ENCODE measurements at regions not wholly inside any gene's neighbourhood (a gene's known extent, or its start where the extent isn't known, plus 50 kb on each side); places are given as distances from the start of the nearest gene placed in this dataset.

DNA sequence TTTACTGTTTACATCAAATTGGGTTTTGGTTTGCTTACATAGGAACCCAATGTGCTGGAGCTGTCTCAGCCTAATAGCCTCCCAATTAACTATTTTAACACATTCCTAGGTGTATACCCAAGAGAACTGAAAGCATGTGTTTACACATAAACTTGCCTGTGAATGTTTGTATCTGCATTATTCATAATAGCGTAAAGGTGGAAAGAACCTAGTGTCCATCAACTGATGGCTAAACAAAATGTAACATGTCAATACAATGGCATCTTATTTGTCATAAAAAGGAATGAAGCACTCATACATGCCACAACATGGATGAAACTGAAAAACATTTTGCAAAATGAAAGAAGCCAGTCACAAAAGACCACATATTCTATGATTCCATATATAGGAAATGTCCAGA lies 160.6 kb upstream of the EEPD1 start:
- Histone ChIP-seq H3K27me3 (ENCODE audit: insufficient read depth, insufficient read length) (no peaks in the 10 kb centered on the region), H3K4me1 (ENCODE audit: insufficient read depth, insufficient read length) (no peaks in the 10 kb centered on the region), H3K9ac (ENCODE audit: insufficient read length, low read depth) (no peak overlapping the region), H3K9me3 (ENCODE audit: insufficient read depth, low read length) (no peaks in the 10 kb centered on the region), H3K36me3 (ENCODE audit: insufficient read depth, insufficient read length, low read length) (no peaks in the 10 kb centered on the region), H3K4me3 (ENCODE audit: insufficient read length, low read depth) (no peak overlapping the region)
- DNase-seq (ENCODE audit: low read depth, low spot score): no peak
- TF ChIP-seq SUZ12 (IDR thresholded peaks at IDR 0.05; ENCODE audit: extremely low read depth, insufficient read depth, insufficient read length) (no peak), YY1 (IDR thresholded peaks at IDR 0.05; ENCODE audit: insufficient read depth, insufficient read length) (no peak)

DNA sequence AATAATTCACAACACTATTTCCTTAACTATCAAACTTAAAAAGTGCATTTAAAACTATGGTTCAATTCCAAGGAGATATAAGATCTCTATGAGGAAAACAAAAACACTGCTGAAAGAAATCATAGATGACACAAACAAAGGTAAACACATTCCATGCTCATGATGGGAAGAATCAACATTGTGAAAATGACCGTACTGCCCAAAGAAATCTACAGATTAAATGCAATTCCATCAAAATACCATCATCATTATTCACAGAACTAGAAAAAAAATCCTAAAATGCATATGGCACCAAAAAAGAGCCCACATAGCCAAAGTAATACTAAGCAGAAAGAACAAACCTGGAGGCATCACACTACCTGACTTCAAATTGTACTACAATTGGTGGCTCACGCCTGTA lies 159.9 kb upstream of the EEPD1 start:
- Histone ChIP-seq H3K9me3 (ENCODE audit: insufficient read depth, low read length) (no peaks in the 10 kb centered on the region), H3K36me3 (ENCODE audit: insufficient read depth, insufficient read length, low read length) (no peaks in the 10 kb centered on the region), H3K9ac (ENCODE audit: insufficient read length, low read depth) (no peak overlapping the region), H3K27me3 (ENCODE audit: insufficient read depth, insufficient read length) (no peaks in the 10 kb centered on the region), H3K4me3 (ENCODE audit: insufficient read length, low read depth) (no peak overlapping the region), H3K4me1 (ENCODE audit: insufficient read depth, insufficient read length) (no peaks in the 10 kb centered on the region)
- TF ChIP-seq YY1 (IDR thresholded peaks at IDR 0.05; ENCODE audit: insufficient read depth, insufficient read length): no peak
- TF ChIP-seq SUZ12 (IDR thresholded peaks at IDR 0.05; ENCODE audit: extremely low read depth, insufficient read depth, insufficient read length): no peak
- TF ChIP-seq ZNF274 (IDR thresholded peaks at IDR 0.05; ENCODE audit: low read depth, low read length): no peak
- no peak for DNase-seq (ENCODE audit: low read depth, low spot score)

DNA sequence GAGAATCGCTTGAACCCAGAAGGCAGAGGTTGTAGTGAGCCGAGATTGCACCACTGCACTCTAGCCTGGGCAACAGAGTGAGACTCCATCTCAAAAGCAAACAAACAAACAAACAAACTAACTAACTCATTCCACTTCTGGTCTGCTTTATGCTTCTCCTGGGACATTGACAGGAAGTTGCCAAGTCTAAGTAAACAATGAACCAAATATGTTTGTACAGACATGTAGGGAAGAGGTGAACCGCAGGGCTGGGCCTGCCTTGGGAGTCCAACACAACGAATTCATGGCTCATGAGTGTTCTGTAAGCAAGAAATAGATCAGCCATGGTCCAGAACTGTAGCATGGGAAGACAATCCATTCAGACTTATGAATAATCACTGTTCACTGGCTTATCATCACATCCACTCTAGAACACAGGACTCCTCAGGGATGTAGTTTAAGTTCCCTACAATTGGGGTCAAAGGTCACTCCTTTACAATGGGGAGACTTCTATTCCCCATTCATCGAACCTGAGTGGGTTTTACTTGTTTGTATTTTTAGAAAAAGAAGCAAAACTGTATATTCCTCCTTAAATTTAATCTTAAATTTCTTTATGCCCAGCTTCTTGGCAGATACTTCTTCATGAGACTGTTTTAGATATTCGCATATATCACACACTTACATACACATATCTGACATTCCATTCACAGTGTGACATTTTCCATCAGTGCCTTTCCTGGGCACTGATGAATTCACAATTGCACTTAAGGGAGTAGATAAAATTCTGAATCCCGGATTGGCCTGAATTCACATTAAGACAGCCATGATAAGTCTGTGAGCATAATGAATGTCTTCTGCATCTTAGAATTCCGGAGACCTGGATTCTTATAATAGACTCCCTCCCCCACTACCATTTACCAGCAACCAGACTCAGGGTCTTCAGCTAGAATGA lies 159.1 kb upstream of the EEPD1 start:
- no peak for TF ChIP-seq YY1 (IDR thresholded peaks at IDR 0.05; ENCODE audit: insufficient read depth, insufficient read length)
- no peak for TF ChIP-seq ZNF274 (IDR thresholded peaks at IDR 0.05; ENCODE audit: low read depth, low read length)
- no peak for TF ChIP-seq SUZ12 (IDR thresholded peaks at IDR 0.05; ENCODE audit: extremely low read depth, insufficient read depth, insufficient read length)
- DNase-seq (ENCODE audit: low read depth, low spot score): no peak
- H3K4me1 ChIP-seq (ENCODE audit: insufficient read depth, insufficient read length): no peaks in the 10 kb centered on the region
- H3K9me3 ChIP-seq (ENCODE audit: insufficient read depth, low read length): no peaks in the 10 kb centered on the region
- H3K4me3 ChIP-seq (ENCODE audit: insufficient read length, low read depth): no peak overlapping the region
- H3K9ac ChIP-seq (ENCODE audit: insufficient read length, low read depth): no peak overlapping the region
- no peaks in the 10 kb centered on the region for H3K27me3 ChIP-seq (ENCODE audit: insufficient read depth, insufficient read length)
- no peaks in the 10 kb centered on the region for H3K36me3 ChIP-seq (ENCODE audit: insufficient read depth, insufficient read length, low read length)

DNA sequence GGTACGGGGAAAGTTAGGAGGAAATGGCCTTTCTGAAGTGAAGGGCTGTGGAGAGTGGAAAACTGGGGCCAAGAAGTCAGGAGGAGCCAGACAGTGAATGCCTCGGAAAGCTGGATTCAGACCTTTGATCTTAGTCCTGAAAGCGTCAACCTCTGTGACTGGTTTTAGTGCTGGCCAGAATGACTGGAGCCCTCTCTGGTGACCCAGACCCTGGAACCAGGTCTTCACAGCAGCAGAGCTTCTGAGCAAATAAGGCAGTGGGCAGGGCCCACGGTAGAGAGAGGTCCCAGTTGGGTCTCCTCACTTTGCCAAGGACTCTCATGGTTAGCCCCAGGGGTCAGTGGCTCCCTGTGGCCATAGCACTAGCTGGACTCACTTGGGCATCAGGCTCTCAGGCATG lies 157.7 kb upstream of the EEPD1 start:
- Histone ChIP-seq H3K9me3 (ENCODE audit: insufficient read depth, low read length) (no peaks in the 10 kb centered on the region), H3K4me1 (ENCODE audit: insufficient read depth, insufficient read length) (no peaks in the 10 kb centered on the region), H3K9ac (ENCODE audit: insufficient read length, low read depth) (no peak overlapping the region), H3K36me3 (ENCODE audit: insufficient read depth, insufficient read length, low read length) (no peaks in the 10 kb centered on the region), H3K27me3 (ENCODE audit: insufficient read depth, insufficient read length) (no peaks in the 10 kb centered on the region), H3K4me3 (ENCODE audit: insufficient read length, low read depth) (no peak overlapping the region)
- no peak for DNase-seq (ENCODE audit: low read depth, low spot score)
- TF ChIP-seq ZNF274 (IDR thresholded peaks at IDR 0.05; ENCODE audit: low read depth, low read length): no peak
- TF ChIP-seq SUZ12 (IDR thresholded peaks at IDR 0.05; ENCODE audit: extremely low read depth, insufficient read depth, insufficient read length): no peak
- no peak for TF ChIP-seq YY1 (IDR thresholded peaks at IDR 0.05; ENCODE audit: insufficient read depth, insufficient read length)

DNA sequence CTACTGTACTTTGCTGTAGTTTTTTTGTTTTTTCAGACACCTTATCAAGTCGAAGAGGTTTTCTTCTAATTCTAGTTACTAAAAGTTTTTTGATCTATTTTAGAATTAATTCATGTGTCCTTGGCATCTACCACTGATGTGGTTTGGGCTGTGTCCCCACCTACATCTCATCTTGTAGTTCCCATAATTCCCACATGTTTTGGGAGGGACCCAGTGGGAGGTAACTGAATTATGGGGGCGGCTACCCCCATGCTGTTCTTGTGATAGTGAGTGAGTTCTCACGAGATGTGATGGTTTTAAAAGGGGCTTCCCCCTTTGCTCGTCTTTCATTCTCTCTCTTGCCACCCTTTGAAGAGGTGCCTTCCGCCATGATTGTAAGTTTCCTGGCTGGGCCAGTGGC lies 154.6 kb upstream of the EEPD1 start:
- no peak for DNase-seq (ENCODE audit: low read depth, low spot score)
- Histone ChIP-seq H3K4me3 (ENCODE audit: insufficient read length, low read depth) (no peak overlapping the region), H3K9me3 (ENCODE audit: insufficient read depth, low read length) (peaks cover 10% of the 10 kb centered on the region), H3K9ac (ENCODE audit: insufficient read length, low read depth) (no peak overlapping the region), H3K27me3 (ENCODE audit: insufficient read depth, insufficient read length) (no peaks in the 10 kb centered on the region), H3K36me3 (ENCODE audit: insufficient read depth, insufficient read length, low read length) (no peaks in the 10 kb centered on the region), H3K4me1 (ENCODE audit: insufficient read depth, insufficient read length) (no peaks in the 10 kb centered on the region)
- TF ChIP-seq SUZ12 (IDR thresholded peaks at IDR 0.05; ENCODE audit: extremely low read depth, insufficient read depth, insufficient read length): no peak
- no peak for TF ChIP-seq YY1 (IDR thresholded peaks at IDR 0.05; ENCODE audit: insufficient read depth, insufficient read length)
- TF ChIP-seq ZNF274 (IDR thresholded peaks at IDR 0.05; ENCODE audit: low read depth, low read length): no peak

DNA sequence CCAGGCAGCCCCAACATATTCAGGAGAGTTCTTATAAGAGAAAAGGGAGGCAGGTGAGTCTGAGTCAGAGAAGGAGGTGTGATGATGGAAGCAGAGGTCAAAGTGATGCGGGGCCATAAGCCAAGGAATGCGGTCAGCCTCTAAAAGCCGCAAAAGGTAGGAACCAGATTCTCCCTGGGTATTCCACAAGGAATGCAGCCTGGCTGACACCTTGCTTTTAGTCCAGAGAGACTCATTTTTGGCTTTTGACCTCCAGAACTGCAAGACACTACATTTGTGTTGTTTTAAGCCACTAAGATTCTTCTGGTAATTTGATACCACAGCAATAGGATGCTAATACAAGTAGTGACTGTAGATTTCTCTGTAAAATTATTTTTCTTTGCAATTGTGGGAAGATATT lies 151.5 kb upstream of the EEPD1 start:
- TF ChIP-seq ZNF274 (IDR thresholded peaks at IDR 0.05; ENCODE audit: low read depth, low read length) (no peak), YY1 (IDR thresholded peaks at IDR 0.05; ENCODE audit: insufficient read depth, insufficient read length) (no peak), SUZ12 (IDR thresholded peaks at IDR 0.05; ENCODE audit: extremely low read depth, insufficient read depth, insufficient read length) (no peak)
- Histone ChIP-seq H3K4me1 (ENCODE audit: insufficient read depth, insufficient read length) (no peaks in the 10 kb centered on the region), H3K9ac (ENCODE audit: insufficient read length, low read depth) (no peak overlapping the region), H3K9me3 (ENCODE audit: insufficient read depth, low read length) (peaks cover 10% of the 10 kb centered on the region), H3K27me3 (ENCODE audit: insufficient read depth, insufficient read length) (no peaks in the 10 kb centered on the region), H3K4me3 (ENCODE audit: insufficient read length, low read depth) (no peak overlapping the region), H3K36me3 (ENCODE audit: insufficient read depth, insufficient read length, low read length) (no peaks in the 10 kb centered on the region)
- DNase-seq (ENCODE audit: low read depth, low spot score): no peak

DNA sequence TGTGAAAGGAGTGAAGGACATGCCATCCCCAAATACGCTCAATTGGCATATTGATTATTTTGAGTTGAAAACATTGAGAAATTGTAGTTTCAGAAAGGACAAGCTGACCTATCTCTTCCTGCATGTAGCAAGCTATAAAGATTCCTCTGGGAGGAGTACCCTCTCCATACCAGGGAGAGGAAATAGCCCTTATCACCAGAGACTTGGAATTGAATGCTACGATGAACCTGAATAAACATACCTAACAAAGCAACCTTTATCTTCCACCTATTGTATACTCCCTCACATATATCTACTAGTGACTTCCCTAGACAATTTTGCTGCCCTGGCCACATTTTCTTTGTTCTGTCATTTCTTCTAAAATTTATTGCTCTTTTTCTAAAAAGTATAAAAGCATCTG lies 150.2 kb upstream of the EEPD1 start:
- H3K27me3 ChIP-seq (ENCODE audit: insufficient read depth, insufficient read length): no peaks in the 10 kb centered on the region
- peaks cover 10% of the 10 kb centered on the region for H3K9me3 ChIP-seq (ENCODE audit: insufficient read depth, low read length)
- no peak for TF ChIP-seq SUZ12 (IDR thresholded peaks at IDR 0.05; ENCODE audit: extremely low read depth, insufficient read depth, insufficient read length)
- no peaks in the 10 kb centered on the region for H3K36me3 ChIP-seq (ENCODE audit: insufficient read depth, insufficient read length, low read length)
- H3K4me3 ChIP-seq (ENCODE audit: insufficient read length, low read depth): no peak overlapping the region
- no peak overlapping the region for H3K9ac ChIP-seq (ENCODE audit: insufficient read length, low read depth)
- no peaks in the 10 kb centered on the region for H3K4me1 ChIP-seq (ENCODE audit: insufficient read depth, insufficient read length)
- no peak for DNase-seq (ENCODE audit: low read depth, low spot score)
